Adrenal gland (tissue), 5 donors: ENCODE measurements at regions not wholly inside any gene's neighbourhood (a gene's known extent, or its start where the extent isn't known, plus 50 kb on each side); places are given as distances from the start of the nearest gene placed in this dataset.

Experiments used
- POLR2A ChIP-seq, 2 donors: fragments of 450-650 bp; IDR thresholded peaks; one replicate each; pipeline ENCODE4 v1.6.1; 2017; ENCODE audit warnings: antibody characterized with exemption in 2 of 2, mild to moderate bottlenecking in 2 of 2, moderate library complexity in 1 of 2
- TF ChIP-seq, protein P1 (sequence below), 6 experiments: fragments of 450-650 bp in 4 of 6; fragments of 200-600 bp in 2 of 6; sonication (generic) in 1 of 6; IDR thresholded peaks; 1 replicate in 5 of 6; 2 replicates in 1 of 6; pipeline versions ENCODE4 v1.5.1 to v1.8.0; 2016 to 2021; ENCODE audit warnings: antibody characterized with exemption in 6 of 6, mild to moderate bottlenecking in 2 of 6, moderate library complexity in 1 of 6
- donor health status: DM: no; HTN: no; CAD: no.

GRCh38 chr4:66376921-66377320 is 706.6 kb upstream of the EPHA5 start:
- TF ChIP-seq, protein P1, sequence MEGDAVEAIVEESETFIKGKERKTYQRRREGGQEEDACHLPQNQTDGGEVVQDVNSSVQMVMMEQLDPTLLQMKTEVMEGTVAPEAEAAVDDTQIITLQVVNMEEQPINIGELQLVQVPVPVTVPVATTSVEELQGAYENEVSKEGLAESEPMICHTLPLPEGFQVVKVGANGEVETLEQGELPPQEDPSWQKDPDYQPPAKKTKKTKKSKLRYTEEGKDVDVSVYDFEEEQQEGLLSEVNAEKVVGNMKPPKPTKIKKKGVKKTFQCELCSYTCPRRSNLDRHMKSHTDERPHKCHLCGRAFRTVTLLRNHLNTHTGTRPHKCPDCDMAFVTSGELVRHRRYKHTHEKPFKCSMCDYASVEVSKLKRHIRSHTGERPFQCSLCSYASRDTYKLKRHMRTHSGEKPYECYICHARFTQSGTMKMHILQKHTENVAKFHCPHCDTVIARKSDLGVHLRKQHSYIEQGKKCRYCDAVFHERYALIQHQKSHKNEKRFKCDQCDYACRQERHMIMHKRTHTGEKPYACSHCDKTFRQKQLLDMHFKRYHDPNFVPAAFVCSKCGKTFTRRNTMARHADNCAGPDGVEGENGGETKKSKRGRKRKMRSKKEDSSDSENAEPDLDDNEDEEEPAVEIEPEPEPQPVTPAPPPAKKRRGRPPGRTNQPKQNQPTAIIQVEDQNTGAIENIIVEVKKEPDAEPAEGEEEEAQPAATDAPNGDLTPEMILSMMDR (IDR thresholded peaks at IDR 0.05): no peak
- no peak for TF ChIP-seq POLR2A (IDR thresholded peaks at IDR 0.05)
